Ascending aorta (tissue), 2 donors: ENCODE measurements at regions not wholly inside any gene's neighbourhood (a gene's known extent, or its start where the extent isn't known, plus 50 kb on each side); places are given as distances from the start of the nearest gene placed in this dataset.
"Not testable (repeated sequence)": the region's sequence is repeated elsewhere in the genome, so short reads cannot be mapped to it uniquely, and the experiment has no call there.

Experiments
- DNase-seq, 2 donors: peaks; one replicate each; pipeline ENCODE4 v3.0.0-alpha.2; 2019; ENCODE audit warnings: low spot score in 2 of 2
- H3K27ac ChIP-seq, 2 donors: fragments of 200-600 bp; sonication (generic); one replicate each; pipeline ENCODE4 v1.5.1; 2016 to 2017; ENCODE audit warnings: mild to moderate bottlenecking in 1 of 2
- H3K27me3 ChIP-seq: fragments of 200-600 bp; sonication (generic); one replicate; pipeline ENCODE4 v1.5.1; 2017
- H3K36me3 ChIP-seq, 2 donors: fragments of 200-600 bp; sonication (generic); one replicate each; pipeline ENCODE4 v1.5.1; 2016
- H3K4me1 ChIP-seq, 2 donors: fragments of 200-600 bp; sonication (generic); one replicate each; pipeline ENCODE4 v1.5.1; 2016 to 2017; ENCODE audit warnings: mild to moderate bottlenecking in 1 of 2
- H3K4me3 ChIP-seq, 2 donors: fragments of 200-600 bp; sonication (generic); one replicate each; pipeline ENCODE4 v1.5.1; 2016 to 2017; ENCODE audit warnings: mild to moderate bottlenecking in 1 of 2
- H3K9me3 ChIP-seq, 2 donors: fragments of 200-600 bp; sonication (generic); one replicate each; pipeline ENCODE4 v1.5.1; 2016
- CTCF ChIP-seq, 3 experiments: fragments of 200-600 bp in 2 of 3; fragments of 450-650 bp in 1 of 3; sonication (generic) in 2 of 3; IDR thresholded peaks; one replicate each; pipeline ENCODE4 v1.5.1; 2016 to 2019; ENCODE audit warnings: antibody characterized with exemption in 3 of 3, mild to moderate bottlenecking in 1 of 3, moderate library complexity in 1 of 3
- intact Hi-C: fragments of 100-400 bp; cut with DNase I; formaldehyde crosslinking; loops from one replicate; pipeline ENCODE4 v1.15.1; 2023

GRCh38 chr5:155799308-155799707, 527.7 kb upstream of the SGCD start:
- DNase-seq = no peak
- H3K4me1 ChIP-seq = no peaks in the 10 kb centered on the region

GRCh38 chr5:155807884-155808576, 518.9 kb upstream of the SGCD start:
- no peaks in the 10 kb centered on the region for H3K27me3 ChIP-seq
- H3K36me3 ChIP-seq = no peaks in the 10 kb centered on the region
- no peak for DNase-seq
- H3K4me3 ChIP-seq = no peak overlapping the region
- H3K27ac ChIP-seq = no peak overlapping the region
- intact Hi-C loops = no loop called here
- H3K9me3 ChIP-seq = no peaks in the 10 kb centered on the region
- no peak for TF ChIP-seq CTCF (IDR thresholded peaks at IDR 0.05)
- no peaks in the 10 kb centered on the region for H3K4me1 ChIP-seq

More at GRCh38 chr5:155799308-155799707, 527.7 kb upstream of the SGCD start:
- Histone ChIP-seq H3K27me3 (no peaks in the 10 kb centered on the region), H3K4me3 (no peak overlapping the region), H3K27ac (no peak overlapping the region), H3K9me3 (peaks cover 0 to 21% of the 10 kb centered on the region in 2 donors), H3K36me3 (no peaks in the 10 kb centered on the region)
- intact Hi-C loops = no loop called here
- no peak for TF ChIP-seq CTCF (IDR thresholded peaks at IDR 0.05)

GRCh38 chr5:155815248-155815647, 511.7 kb upstream of the SGCD start:
- H3K27ac ChIP-seq = no peak overlapping the region
- H3K4me1 ChIP-seq = no peaks in the 10 kb centered on the region
- H3K4me3 ChIP-seq = no peak overlapping the region
- no peaks in the 10 kb centered on the region for H3K36me3 ChIP-seq
- H3K27me3 ChIP-seq = no peaks in the 10 kb centered on the region
- intact Hi-C loops = no loop called here
- DNase-seq = no peak
- H3K9me3 ChIP-seq = no peaks in the 10 kb centered on the region
- no peak for TF ChIP-seq CTCF (IDR thresholded peaks at IDR 0.05)

- H3K4me3 ChIP-seq = no peak overlapping the region
- H3K27me3 ChIP-seq = no peaks in the 10 kb centered on the region
- DNase-seq = no peak
- intact Hi-C loops = no loop called here
- no peaks in the 10 kb centered on the region for H3K9me3 ChIP-seq
- H3K4me1 ChIP-seq = no peaks in the 10 kb centered on the region
- TF ChIP-seq CTCF (IDR thresholded peaks at IDR 0.05) = no peak
- no peaks in the 10 kb centered on the region for H3K36me3 ChIP-seq
- H3K27ac ChIP-seq = no peak overlapping the region
Observed at GRCh38 chr5:155822177-155822576, 504.8 kb upstream of the SGCD start.

GRCh38 chr5:155826611-155827507, 500.1 kb upstream of the SGCD start:
- no peak for DNase-seq
- Histone ChIP-seq H3K27ac (no peak overlapping the region), H3K4me1 (no peaks in the 10 kb centered on the region), H3K4me3 (no peak overlapping the region), H3K9me3 (no peaks in the 10 kb centered on the region), H3K27me3 (no peaks in the 10 kb centered on the region), H3K36me3 (no peaks in the 10 kb centered on the region)
- intact Hi-C loops = no loop called here
- no peak for TF ChIP-seq CTCF (IDR thresholded peaks at IDR 0.05)

- DNase-seq, intact Hi-C loops, H3K36me3 ChIP-seq, H3K9me3 ChIP-seq, H3K4me3 ChIP-seq, H3K27ac ChIP-seq, H3K27me3 ChIP-seq, H3K4me1 ChIP-seq: not testable (repeated sequence)
Observed at GRCh38 chr5:155827508-155827815, 499.5 kb upstream of the SGCD start.
